K562 (cell line): ENCODE measurements at regions not wholly inside any gene's neighbourhood (a gene's known extent, or its start where the extent isn't known, plus 50 kb on each side); places are given as distances from the start of the nearest gene placed in this dataset.

Source experiments
- EP300 ChIP-seq: IDR thresholded peaks from 2 replicates; pipeline ENCODE4 v1.6.1; 2012; ENCODE audit warnings: low read length, improper control_type of control experiment
- EP400 ChIP-seq: fragments of 450-650 bp; IDR thresholded peaks from 2 replicates; pipeline ENCODE4 v1.6.1; 2017; ENCODE audit warnings: antibody characterized with exemption, mild to moderate bottlenecking, moderate library complexity
- HEY1 ChIP-seq: fragments of 250-450 bp; sonication (Bioruptor Pico); IDR thresholded peaks from 2 replicates; pipeline ENCODE4 v1.5.0; 2020; ENCODE audit warnings: mild to moderate bottlenecking, moderate library complexity, borderline replicate concordance
- HIVEP1 ChIP-seq: fragments of 250-450 bp; sonication (Bioruptor Pico); IDR thresholded peaks from 2 replicates; pipeline ENCODE4 v1.4.0; 2020; ENCODE audit warnings: mild to moderate bottlenecking
- IRF1 ChIP-seq: sonication (generic); formaldehyde crosslinking; IDR thresholded peaks from 2 replicates; pipeline ENCODE4 v1.8.0; 2022; ENCODE audit warnings: missing genetic modification reagents, mild to moderate bottlenecking, borderline replicate concordance
- KHSRP ChIP-seq: fragments of 450-650 bp; IDR thresholded peaks from 2 replicates; pipeline ENCODE4 v1.6.1; 2017
- MECOM ChIP-seq: fragments of 250-450 bp; sonication (Bioruptor Pico); IDR thresholded peaks from 2 replicates; pipeline ENCODE4 v1.8.0; 2022; ENCODE audit warnings: inconsistent platforms
- NKRF ChIP-seq: fragments of 450-650 bp; IDR thresholded peaks from 2 replicates; pipeline ENCODE4 v1.6.1; 2016; ENCODE audit warnings: borderline replicate concordance
- SRF ChIP-seq, 2 experiments: fragments of 250-450, 450-650 bp in 1 of 2; sonication (Bioruptor Pico) in 1 of 2; sonication (generic) in 1 of 2; formaldehyde crosslinking; IDR thresholded peaks; 2 replicates each; pipeline versions ENCODE4 v1.5.0 to v1.5.1; 2020 to 2022; ENCODE audit warnings: mild to moderate bottlenecking in 1 of 2, missing genetic modification reagents in 1 of 2
- ZNF3 ChIP-seq: fragments of 250-450 bp; sonication (Bioruptor Pico); IDR thresholded peaks from 2 replicates; pipeline ENCODE4 v1.5.0; 2021; ENCODE audit warnings: mild to moderate bottlenecking, moderate library complexity
- ZNF717 ChIP-seq: fragments of 250-450 bp; sonication (Bioruptor Pico); IDR thresholded peaks from 2 replicates; pipeline ENCODE4 v1.5.0; 2021
- TF ChIP-seq, protein P1 (sequence below): sonication (generic); formaldehyde crosslinking; IDR thresholded peaks from 2 replicates; pipeline ENCODE4 v1.8.0; 2022; ENCODE audit warnings: missing genetic modification reagents, mild to moderate bottlenecking, borderline replicate concordance
- TF ChIP-seq, protein P2 (sequence below): sonication (generic); formaldehyde crosslinking; IDR thresholded peaks from 2 replicates; pipeline ENCODE4 v1.8.1; 2023; ENCODE audit warnings: mild to moderate bottlenecking, missing genetic modification reagents

GRCh38 chr9:110077925-110078324, 130.0 kb downstream of the C9orf152 start (continued):
- TF ChIP-seq, protein P1, sequence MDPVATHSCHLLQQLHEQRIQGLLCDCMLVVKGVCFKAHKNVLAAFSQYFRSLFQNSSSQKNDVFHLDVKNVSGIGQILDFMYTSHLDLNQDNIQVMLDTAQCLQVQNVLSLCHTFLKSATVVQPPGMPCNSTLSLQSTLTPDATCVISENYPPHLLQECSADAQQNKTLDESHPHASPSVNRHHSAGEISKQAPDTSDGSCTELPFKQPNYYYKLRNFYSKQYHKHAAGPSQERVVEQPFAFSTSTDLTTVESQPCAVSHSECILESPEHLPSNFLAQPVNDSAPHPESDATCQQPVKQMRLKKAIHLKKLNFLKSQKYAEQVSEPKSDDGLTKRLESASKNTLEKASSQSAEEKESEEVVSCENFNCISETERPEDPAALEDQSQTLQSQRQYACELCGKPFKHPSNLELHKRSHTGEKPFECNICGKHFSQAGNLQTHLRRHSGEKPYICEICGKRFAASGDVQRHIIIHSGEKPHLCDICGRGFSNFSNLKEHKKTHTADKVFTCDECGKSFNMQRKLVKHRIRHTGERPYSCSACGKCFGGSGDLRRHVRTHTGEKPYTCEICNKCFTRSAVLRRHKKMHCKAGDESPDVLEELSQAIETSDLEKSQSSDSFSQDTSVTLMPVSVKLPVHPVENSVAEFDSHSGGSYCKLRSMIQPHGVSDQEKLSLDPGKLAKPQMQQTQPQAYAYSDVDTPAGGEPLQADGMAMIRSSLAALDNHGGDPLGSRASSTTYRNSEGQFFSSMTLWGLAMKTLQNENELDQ (CRISPR knock-in tag), result no peak
- TF ChIP-seq IRF1 (CRISPR knock-in tag) (no peak), NKRF (no peak), KHSRP (no peak), ZNF717 (CRISPR knock-in tag) (no peak), EP300 (no peak), HEY1 (no peak), EP400 (no peak), SRF (CRISPR knock-in tag; IDR thresholded peaks at IDR 0.05) (no peak), HIVEP1 (no peak), ZNF3 (no peak), MECOM (CRISPR knock-in tag) (no peak)
- TF ChIP-seq, protein P2, sequence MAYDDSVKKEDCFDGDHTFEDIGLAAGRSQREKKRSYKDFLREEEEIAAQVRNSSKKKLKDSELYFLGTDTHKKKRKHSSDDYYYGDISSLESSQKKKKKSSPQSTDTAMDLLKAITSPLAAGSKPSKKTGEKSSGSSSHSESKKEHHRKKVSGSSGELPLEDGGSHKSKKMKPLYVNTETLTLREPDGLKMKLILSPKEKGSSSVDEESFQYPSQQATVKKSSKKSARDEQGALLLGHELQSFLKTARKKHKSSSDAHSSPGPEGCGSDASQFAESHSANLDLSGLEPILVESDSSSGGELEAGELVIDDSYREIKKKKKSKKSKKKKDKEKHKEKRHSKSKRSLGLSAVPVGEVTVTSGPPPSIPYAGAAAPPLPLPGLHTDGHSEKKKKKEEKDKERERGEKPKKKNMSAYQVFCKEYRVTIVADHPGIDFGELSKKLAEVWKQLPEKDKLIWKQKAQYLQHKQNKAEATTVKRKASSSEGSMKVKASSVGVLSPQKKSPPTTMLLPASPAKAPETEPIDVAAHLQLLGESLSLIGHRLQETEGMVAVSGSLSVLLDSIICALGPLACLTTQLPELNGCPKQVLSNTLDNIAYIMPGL (CRISPR knock-in tag), result no peak
